ENCODE measurements at regions not wholly inside any gene's neighbourhood (a gene's known extent, or its start where the extent isn't known, plus 50 kb on each side); places are given as distances from the start of the nearest gene placed in this dataset.

DNA sequence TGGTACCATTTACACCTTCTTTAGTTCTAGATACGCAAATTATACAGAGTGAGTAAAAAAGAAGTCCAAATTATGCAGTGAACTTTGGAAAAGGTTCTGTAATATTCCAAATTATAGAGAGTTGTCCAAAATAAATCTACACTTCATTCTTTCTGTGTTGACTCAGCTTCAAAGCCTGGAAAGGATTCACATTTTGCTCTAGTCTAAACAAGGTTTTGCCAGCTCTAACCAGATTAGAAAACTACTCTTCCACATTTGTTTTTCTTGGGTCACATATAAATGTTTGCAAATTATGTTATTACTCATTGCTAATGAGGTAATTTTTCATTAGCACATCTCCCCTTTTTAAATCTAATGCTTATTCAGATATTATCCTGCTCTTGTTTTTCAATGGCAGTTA, 1562.4 kb upstream of the SEL1L start:
- no peak overlapping the region for H3K4me3 ChIP-seq (ENCODE audit: low read depth, poor library complexity, severe bottlenecking)
- 64 to 71% methylated on average over 1 of the region's 1 CpG for WGBS, 2 donors
- no peak for DNase-seq (ENCODE audit: low spot score in 2 of 2)
- intact Hi-C loops (cut with DNase I; ENCODE audit: low total_unique reads) = no loop called here
- TF ChIP-seq, protein P1, sequence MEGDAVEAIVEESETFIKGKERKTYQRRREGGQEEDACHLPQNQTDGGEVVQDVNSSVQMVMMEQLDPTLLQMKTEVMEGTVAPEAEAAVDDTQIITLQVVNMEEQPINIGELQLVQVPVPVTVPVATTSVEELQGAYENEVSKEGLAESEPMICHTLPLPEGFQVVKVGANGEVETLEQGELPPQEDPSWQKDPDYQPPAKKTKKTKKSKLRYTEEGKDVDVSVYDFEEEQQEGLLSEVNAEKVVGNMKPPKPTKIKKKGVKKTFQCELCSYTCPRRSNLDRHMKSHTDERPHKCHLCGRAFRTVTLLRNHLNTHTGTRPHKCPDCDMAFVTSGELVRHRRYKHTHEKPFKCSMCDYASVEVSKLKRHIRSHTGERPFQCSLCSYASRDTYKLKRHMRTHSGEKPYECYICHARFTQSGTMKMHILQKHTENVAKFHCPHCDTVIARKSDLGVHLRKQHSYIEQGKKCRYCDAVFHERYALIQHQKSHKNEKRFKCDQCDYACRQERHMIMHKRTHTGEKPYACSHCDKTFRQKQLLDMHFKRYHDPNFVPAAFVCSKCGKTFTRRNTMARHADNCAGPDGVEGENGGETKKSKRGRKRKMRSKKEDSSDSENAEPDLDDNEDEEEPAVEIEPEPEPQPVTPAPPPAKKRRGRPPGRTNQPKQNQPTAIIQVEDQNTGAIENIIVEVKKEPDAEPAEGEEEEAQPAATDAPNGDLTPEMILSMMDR (IDR thresholded peaks at IDR 0.05) = no peak
- TF ChIP-seq POLR2A (IDR thresholded peaks at IDR 0.05) = no peak

GRCh38 chr14:83101846-83102245, 1568.2 kb upstream of the SEL1L start:
- no peak for DNase-seq (ENCODE audit: low spot score in 2 of 2)
- no peak overlapping the region for H3K4me3 ChIP-seq (ENCODE audit: low read depth, poor library complexity, severe bottlenecking)
- intact Hi-C loops (cut with DNase I; ENCODE audit: low total_unique reads) = no loop called here
- WGBS, 2 donors = 38 to 49% methylated on average over 1 of the region's 1 CpG
- TF ChIP-seq, protein P1 (IDR thresholded peaks at IDR 0.05) = no peak
- TF ChIP-seq POLR2A (IDR thresholded peaks at IDR 0.05) = no peak

- 92 to 93% methylated on average over 6 of the region's 6 CpGs for WGBS, 2 donors
- intact Hi-C loops (cut with DNase I; ENCODE audit: low total_unique reads) = no loop called here
- H3K4me3 ChIP-seq (ENCODE audit: low read depth, poor library complexity, severe bottlenecking) = no peak overlapping the region
- DNase-seq (ENCODE audit: low spot score in 2 of 2) = no peak
- TF ChIP-seq POLR2A (IDR thresholded peaks at IDR 0.05) = no peak
- TF ChIP-seq, protein P1 (IDR thresholded peaks at IDR 0.05) = no peak
These were observed 1584.4 kb upstream of the SEL1L start for GRCh38 chr14:83118029-83118428.

DNA sequence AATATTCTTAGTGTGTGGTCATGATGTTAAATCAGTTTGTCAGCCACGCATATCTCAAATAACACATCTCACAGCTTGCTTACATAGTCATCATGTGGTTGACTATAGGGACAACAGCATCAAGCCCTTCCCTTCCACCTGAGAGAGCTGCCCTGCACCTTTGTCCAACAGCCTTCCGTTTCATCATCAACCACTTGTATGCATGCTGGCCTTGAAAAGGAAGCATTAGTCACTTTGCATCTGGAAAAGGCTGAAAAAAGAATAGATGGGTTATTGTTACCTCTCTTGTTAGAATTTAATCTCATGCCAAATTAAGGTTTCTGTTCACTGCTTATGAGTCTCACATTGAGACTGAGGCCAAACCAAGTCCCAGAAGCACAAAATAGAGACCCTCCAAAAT, 1586.5 kb upstream of the SEL1L start:
- DNase-seq (ENCODE audit: low spot score in 2 of 2) = no peak
- intact Hi-C loops (cut with DNase I; ENCODE audit: low total_unique reads) = no loop called here
- TF ChIP-seq POLR2A (IDR thresholded peaks at IDR 0.05) = no peak
- TF ChIP-seq, protein P1 (IDR thresholded peaks at IDR 0.05) = no peak
- no peak overlapping the region for H3K4me3 ChIP-seq (ENCODE audit: low read depth, poor library complexity, severe bottlenecking)
- 86 to 89% methylated on average over 2 of the region's 2 CpGs for WGBS, 2 donors

DNA sequence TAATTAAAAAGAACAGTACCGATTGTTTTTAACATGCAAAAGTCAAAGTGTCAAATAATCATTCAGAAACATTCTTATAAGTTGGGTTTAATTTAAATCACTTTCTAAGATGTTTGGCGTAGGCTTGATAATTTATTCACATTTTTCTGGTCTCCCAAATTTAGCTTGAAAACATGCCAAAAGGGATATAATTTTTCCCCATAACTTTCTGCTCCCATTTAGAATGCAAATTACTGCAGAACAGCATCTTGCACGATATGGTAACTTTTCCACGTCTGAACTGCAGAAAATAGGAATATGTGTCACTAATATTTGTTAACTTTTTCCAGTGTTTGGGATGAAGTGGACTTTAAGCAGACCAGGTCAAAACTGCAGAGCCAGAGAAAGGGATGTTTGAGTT, 1592.4 kb upstream of the SEL1L start:
- no peak for TF ChIP-seq POLR2A (IDR thresholded peaks at IDR 0.05)
- TF ChIP-seq, protein P1 (IDR thresholded peaks at IDR 0.05) = no peak
- intact Hi-C loops (cut with DNase I; ENCODE audit: low total_unique reads) = no loop called here
- DNase-seq (ENCODE audit: low spot score in 2 of 2) = no peak
- WGBS, 2 donors = 46 to 54% methylated on average over 4 of the region's 4 CpGs
- H3K4me3 ChIP-seq (ENCODE audit: low read depth, poor library complexity, severe bottlenecking) = no peak overlapping the region

GRCh38 chr14:83128783-83129182, 1595.1 kb upstream of the SEL1L start:
- TF ChIP-seq, protein P1 (IDR thresholded peaks at IDR 0.05) = no peak
- TF ChIP-seq POLR2A (IDR thresholded peaks at IDR 0.05) = no peak
- intact Hi-C loops (cut with DNase I; ENCODE audit: low total_unique reads) = no loop called here
- no peak for DNase-seq (ENCODE audit: low spot score in 2 of 2)
- 77 to 78% methylated on average over 4 of the region's 4 CpGs for WGBS, 2 donors
- no peak overlapping the region for H3K4me3 ChIP-seq (ENCODE audit: low read depth, poor library complexity, severe bottlenecking)
